GM19240 (cell line): ENCODE measurements at regions not wholly inside any gene's neighbourhood (a gene's known extent, or its start where the extent isn't known, plus 50 kb on each side); places are given as distances from the start of the nearest gene placed in this dataset.

Experiments used
- DNase-seq: peaks from one replicate; pipeline ENCODE4 v3.0.0; 2011; ENCODE audit warnings: low spot score; ENCODE audit not compliant: insufficient read length

GRCh38 chr14:97337670-97338069, 540.5 kb downstream of the VRK1 start:
- no peak for DNase-seq

DNA sequence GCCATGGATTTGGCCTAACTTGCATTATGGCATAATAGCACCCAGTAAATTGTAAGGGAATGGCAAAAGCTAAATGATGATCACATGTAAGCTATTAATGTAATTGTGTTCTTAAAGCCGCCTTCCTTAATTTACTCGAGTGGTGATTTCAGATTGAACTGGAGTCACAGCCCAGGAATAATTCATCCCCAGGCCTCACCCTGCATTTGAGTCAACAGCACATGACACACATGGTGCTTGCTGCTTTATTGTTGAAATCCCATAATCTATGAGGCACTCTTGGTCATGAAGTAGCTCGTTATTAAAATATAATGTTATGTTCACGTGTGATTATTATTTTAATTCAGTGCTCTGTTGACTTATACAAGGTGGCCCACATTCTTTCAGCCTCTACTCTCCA, 547.5 kb downstream of the VRK1 start:
- DNase-seq = no peak

- no peak for DNase-seq
Observed at GRCh38 chr14:97346675-97347074, 549.5 kb downstream of the VRK1 start.

DNA sequence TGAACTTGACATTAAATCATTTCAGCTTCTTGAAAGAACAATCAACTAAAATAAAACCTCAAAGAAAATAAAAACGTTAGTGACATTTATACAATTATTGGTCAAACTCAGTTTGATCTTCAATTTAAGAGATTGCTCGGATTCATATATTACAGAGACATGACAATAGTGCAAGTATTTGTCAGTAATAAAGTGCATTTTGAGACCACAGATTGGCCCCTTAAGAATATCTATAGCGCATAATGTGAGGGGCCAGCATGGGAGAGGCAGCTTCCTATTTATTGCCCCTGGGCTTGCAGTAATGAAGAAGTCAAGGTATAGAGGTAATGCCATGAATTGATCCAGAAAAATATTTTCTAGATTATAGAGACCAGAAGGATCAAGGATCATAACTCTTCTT, 552.3 kb downstream of the VRK1 start:
- DNase-seq = no peak

- DNase-seq = no peak
Observed at GRCh38 chr14:97349946-97350345, 552.8 kb downstream of the VRK1 start.

GRCh38 chr14:97350415-97350814, 553.2 kb downstream of the VRK1 start:
- DNase-seq = no peak

DNA sequence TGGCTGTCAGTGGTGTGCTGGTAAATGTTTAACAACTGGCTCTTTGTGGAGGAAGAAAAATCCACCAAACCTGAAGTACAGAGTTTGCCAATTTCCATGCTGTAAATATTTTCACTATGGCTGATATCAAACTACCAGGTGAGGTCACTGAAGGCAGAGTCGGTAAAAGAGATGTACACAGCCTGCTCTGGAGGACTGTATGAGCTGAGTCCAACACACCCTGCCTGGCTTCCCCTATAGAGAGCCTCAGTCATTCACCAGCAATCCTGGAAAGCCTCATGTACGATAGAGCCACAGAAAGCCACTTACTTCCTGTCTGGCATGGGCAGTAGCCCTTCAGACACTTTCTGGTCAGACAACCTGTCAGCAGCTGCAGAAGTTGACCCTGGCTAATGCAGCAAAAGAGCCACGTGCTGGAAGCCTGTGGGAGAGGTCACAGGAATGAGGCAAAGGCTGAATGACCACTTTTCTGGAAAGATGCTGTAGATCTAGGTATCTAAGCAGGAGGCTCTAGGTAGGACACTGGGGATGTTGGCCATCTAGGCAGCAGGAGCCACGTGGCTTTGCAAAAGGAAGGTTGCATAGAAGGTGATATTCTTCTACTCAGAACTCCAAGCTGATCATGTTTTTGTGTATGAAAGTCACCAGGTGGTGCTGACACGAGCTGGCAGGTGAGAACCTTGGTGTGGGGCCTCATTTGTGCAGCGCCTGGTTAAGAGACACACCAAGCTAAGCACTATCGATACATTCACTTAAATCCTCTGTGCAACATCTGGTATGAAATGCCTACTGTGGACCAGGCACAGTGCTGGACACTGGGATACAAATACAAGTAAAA, 553.9 kb downstream of the VRK1 start:
- no peak for DNase-seq

GRCh38 chr14:97353102-97353501, 555.9 kb downstream of the VRK1 start:
- DNase-seq = no peak

DNA sequence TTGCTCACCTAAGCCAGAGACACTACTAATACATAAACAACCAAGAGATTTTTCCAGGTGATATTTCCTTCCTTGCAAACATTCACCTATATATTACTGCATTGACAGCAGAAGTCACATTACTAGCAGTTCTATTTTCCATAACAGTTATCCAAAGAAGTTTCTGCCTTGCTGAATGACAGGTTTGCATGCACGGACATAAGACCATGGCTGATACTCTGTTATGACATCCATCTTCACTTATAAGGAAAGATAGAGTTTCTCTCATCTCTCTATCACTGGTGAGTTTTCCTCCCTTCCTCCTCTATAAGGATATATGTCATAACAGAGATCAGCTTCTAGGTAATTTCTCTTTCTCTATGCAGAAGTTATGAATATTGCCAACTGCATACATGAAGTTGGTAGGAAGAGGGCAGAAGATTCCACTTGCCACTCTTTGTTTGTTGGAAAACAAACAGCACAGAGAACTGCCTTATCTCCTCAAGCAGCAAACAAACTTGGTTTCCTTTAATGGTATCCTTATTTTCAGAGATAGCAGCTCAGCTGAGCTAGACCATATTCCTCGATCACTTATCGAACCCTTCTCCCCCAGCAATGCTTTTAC, 557.0 kb downstream of the VRK1 start:
- DNase-seq = no peak

DNA sequence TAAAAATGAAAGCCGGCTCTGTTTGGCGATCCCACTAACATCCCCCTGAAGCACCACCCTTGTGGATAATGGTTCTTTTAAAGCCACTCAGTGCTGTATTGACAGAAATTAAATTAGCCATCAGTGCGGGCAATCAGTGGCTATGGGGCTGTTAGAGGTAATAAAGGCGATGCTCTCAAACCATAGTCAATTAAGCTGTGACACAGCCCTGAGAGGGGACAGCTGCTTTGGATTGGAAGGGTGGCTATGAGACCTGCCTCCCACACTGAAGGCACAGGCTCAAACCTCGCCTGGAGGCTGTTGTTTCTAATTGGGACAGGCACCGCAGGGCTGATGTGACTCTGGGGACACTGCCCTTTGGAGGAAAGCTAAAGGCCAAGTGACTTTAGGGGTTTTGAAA, 562.2 kb downstream of the VRK1 start:
- no peak for DNase-seq

- no peak for DNase-seq
Observed at GRCh38 chr14:97361181-97361580, 564.0 kb downstream of the VRK1 start.

GRCh38 chr14:97361958-97362357, 564.8 kb downstream of the VRK1 start:
- no peak for DNase-seq

GRCh38 chr14:97366400-97366799, 569.2 kb downstream of the VRK1 start:
- no peak for DNase-seq

DNA sequence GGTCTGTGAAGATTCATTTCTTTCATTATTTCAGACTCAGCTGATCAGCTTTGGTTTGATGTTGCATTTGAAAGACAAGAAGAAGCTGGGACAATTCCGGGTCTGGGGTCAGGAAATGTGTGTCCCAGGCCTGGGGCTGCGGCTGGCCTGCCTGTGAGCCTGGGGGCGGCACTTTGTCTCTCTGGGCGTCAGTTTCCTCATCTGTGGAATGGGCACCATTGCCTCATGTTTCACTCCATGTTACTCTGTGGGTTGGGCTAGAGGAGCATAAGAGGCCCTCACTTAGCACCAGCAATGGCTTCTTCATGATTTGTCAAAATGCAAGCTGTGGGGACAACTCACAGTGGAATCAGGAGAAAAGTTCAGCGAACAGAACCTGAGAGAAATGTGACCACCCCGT, 570.1 kb downstream of the VRK1 start:
- DNase-seq = no peak

DNA sequence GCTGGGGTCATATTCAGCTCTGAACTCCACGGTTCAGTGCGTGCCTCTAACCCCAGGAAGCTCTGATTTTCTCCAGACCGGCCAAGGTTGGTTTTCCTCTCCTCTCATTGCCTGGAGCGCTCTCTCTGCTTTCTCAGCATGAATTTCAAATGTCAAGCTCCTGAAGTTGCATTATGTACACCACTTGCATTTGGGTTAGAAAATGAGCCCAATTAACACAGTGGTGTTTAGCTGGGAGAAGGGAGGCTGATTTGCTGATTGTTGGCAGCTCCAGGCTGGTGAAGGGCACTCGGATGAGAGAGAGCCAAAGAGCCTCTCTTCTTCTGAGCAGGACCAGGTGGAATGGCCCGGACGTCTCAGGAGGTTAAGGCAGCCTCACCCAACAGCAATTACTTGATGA, 570.9 kb downstream of the VRK1 start:
- no peak for DNase-seq

GRCh38 chr14:97368900-97369564, 571.9 kb downstream of the VRK1 start:
- no peak for DNase-seq

- no peak for DNase-seq
Observed at GRCh38 chr14:97369901-97370300, 572.7 kb downstream of the VRK1 start.

GRCh38 chr14:97376310-97376709, 579.1 kb downstream of the VRK1 start:
- no peak for DNase-seq

DNA sequence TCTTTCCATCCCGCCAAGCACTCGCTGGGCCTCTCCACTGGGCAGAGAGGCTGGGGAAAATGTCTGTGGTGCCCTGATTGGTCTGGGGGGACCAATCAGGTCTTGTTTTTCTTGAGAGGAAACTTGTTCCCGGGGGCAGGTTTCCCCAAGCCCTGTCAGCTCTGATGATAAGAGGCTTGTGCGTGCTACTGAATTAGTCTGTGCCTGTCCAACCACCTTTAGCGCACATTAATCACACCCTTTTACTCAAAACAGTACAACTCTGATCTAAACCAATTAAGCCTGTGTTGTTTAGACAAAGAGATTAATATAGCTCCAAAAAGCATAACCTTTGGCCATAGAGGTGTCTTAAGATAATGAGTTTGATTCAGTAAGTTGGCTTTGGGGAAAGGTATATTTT, 580.4 kb downstream of the VRK1 start:
- DNase-seq = no peak

DNA sequence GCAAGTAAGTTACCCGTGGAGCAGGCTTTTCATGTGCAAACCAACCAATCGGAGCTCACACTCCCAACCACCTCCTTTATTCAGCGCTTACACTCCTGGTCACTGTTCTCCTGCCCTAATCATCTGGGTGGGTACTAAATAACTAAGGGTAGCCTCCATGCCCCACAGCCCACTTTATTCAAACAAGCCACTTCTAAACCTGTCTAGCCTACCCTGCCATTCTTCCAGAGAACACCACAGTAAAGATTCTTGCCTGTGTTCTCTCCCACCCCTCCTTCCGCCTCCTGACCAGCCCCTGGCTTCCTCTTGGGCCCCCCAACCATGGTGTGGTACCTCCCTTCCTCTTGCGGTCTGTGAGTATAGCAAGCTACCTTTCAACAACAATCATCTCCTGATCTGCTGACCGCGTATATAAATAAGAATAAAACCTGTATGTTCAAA, 581.9 kb downstream of the VRK1 start:
- DNase-seq = no peak

DNA sequence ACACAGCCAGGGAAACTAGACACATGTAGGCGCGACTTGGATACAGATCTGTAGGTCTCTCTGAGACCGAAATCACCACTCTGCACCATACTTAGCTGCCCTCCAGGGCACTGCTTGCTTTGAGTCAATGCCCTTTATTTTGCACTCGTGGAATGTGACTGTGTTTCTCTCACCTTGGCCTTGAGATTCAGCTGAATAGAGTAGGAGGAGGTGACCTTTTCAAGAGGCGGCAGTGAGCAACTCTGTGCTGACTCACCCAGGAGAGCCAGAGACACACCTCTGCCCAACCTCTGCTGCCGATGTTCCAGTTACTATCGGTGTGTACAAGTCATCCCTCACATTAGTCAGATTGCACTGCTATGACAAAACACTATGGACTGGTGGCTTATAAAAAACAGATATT, 583.4 kb downstream of the VRK1 start:
- no peak for DNase-seq

DNA sequence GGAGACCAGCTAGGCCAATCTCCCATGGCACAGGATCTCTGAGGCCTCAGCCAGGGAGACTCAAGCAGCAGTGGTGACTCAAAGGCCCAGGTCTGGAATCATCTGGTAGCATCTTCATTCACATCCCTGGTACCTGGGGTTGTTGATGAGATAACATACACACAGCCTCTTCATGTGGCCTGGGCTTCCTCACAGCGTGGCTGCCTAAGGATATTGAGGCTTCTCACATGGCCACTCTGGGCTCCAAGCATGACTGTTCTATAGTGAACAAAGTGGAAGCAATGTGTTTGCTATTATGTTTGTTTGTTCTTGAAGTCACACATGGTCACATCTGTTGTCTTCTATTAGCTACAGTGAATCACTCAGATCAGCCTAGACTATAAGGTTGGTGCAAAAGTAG, 584.1 kb downstream of the VRK1 start:
- no peak for DNase-seq
